ENCODE measurements at regions not wholly inside any gene's neighbourhood (a gene's known extent, or its start where the extent isn't known, plus 50 kb on each side); places are given as distances from the start of the nearest gene placed in this dataset.

DNA sequence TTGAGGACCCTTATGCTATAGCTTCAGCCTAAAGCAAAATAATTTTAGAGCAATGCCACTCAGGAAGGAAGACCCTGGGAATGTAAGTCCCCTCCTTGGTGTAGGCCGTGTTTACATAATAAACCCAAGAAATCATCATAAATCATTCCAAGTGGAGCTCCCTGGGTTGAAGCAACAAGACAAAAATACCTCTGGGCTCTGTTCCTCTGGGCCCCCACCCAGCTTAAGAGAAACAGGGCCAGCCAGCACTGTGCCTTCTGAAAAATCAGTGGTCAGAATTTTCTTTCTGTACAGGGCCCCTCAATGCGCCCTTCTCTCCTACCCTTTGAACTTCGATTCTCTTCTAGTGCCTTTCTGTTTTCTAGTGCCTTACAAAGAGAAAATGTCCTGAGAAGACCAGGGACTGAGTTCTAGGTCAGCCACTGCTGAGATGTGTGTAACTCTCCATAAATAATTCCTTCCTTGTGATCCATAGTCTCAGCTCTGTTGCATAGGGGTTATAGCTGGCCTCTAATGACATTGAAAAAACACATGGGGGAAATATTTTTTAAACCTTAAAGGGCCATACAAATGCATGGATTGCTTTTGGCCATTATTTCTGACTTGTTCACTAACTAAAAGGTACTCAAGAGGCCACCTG, 101.0 kb downstream of the ADRB2 start:
- CTCF ChIA-PET, result interaction anchor here (0.6 kb wide), 1 partner anchor 38 kb away, joined by 5 read pairs; no protein-coding TSS in a partner anchor
- DNase-seq (ENCODE audit: low spot score), result no peak
- POLR2A ChIA-PET (ENCODE audit: low non-redundant PET), result no interaction called here
- no TSS peak for BruUV-seq (replicated peaks)
- intact Hi-C loops (cut with micrococcal nuclease; ENCODE audit: unreplicated experiment), result no loop called here
- Histone ChIP-seq H3K27me3 (replicated peaks; ENCODE audit: insufficient read depth, low read depth, low read length, poor library complexity) (peaks cover 14% of the 10 kb centered on the region), H3K27ac (ENCODE audit: low read depth, low read length, poor library complexity, severe bottlenecking) (no peak overlapping the region), H3K4me1 (ENCODE audit: insufficient read depth, low read length, poor library complexity, severe bottlenecking) (no peaks in the 10 kb centered on the region), H3K9me3 (ENCODE audit: low read depth, low read length, poor library complexity, severe bottlenecking) (no peaks in the 10 kb centered on the region), H3K4me3 (ENCODE audit: low read depth, low read length, poor library complexity, severe bottlenecking) (no peak overlapping the region), H3K36me3 (ENCODE audit: insufficient read depth, low read length, poor library complexity, severe bottlenecking) (no peaks in the 10 kb centered on the region)
- TF ChIP-seq EZH2 (IDR thresholded peaks at IDR 0.05; ENCODE audit: borderline replicate concordance, low read depth, low read length, poor library complexity, severe bottlenecking), result no peak
- TF ChIP-seq, protein P1, sequence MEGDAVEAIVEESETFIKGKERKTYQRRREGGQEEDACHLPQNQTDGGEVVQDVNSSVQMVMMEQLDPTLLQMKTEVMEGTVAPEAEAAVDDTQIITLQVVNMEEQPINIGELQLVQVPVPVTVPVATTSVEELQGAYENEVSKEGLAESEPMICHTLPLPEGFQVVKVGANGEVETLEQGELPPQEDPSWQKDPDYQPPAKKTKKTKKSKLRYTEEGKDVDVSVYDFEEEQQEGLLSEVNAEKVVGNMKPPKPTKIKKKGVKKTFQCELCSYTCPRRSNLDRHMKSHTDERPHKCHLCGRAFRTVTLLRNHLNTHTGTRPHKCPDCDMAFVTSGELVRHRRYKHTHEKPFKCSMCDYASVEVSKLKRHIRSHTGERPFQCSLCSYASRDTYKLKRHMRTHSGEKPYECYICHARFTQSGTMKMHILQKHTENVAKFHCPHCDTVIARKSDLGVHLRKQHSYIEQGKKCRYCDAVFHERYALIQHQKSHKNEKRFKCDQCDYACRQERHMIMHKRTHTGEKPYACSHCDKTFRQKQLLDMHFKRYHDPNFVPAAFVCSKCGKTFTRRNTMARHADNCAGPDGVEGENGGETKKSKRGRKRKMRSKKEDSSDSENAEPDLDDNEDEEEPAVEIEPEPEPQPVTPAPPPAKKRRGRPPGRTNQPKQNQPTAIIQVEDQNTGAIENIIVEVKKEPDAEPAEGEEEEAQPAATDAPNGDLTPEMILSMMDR (conservative IDR thresholded peaks at IDR 0.05; ENCODE audit: low read depth, low read length), result no peak

DNA sequence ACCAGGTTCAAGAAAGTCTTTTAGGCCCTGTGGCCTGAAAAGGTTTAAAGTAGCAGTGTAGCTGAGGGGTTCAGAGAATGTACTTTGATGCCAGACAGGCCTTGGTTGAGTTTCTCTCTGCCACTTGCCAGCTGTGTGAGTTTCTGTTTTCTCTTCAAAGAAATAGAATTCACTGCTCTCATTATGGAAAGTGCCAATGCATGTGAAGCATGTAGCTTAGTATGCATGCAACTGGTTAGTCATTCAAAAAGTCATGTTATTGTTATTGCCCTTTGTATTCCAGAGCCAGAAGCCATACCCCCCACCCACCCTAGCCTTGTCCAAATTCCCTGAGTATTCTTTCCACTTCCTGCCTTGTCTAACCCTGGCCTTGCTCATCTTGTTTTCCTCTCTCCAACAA, 101.7 kb downstream of the ADRB2 start:
- Histone ChIP-seq H3K9me3 (ENCODE audit: low read depth, low read length, poor library complexity, severe bottlenecking) (no peaks in the 10 kb centered on the region), H3K4me1 (ENCODE audit: insufficient read depth, low read length, poor library complexity, severe bottlenecking) (no peaks in the 10 kb centered on the region), H3K36me3 (ENCODE audit: insufficient read depth, low read length, poor library complexity, severe bottlenecking) (no peaks in the 10 kb centered on the region), H3K27me3 (replicated peaks; ENCODE audit: insufficient read depth, low read depth, low read length, poor library complexity) (peaks cover 7% of the 10 kb centered on the region), H3K4me3 (ENCODE audit: low read depth, low read length, poor library complexity, severe bottlenecking) (no peak overlapping the region), H3K27ac (ENCODE audit: low read depth, low read length, poor library complexity, severe bottlenecking) (no peak overlapping the region)
- intact Hi-C loops (cut with micrococcal nuclease; ENCODE audit: unreplicated experiment), result no loop called here
- no peak for TF ChIP-seq EZH2 (IDR thresholded peaks at IDR 0.05; ENCODE audit: borderline replicate concordance, low read depth, low read length, poor library complexity, severe bottlenecking)
- TF ChIP-seq, protein P1 (conservative IDR thresholded peaks at IDR 0.05; ENCODE audit: low read depth, low read length), result no peak
- POLR2A ChIA-PET (ENCODE audit: low non-redundant PET), result no interaction called here
- no peak for DNase-seq (ENCODE audit: low spot score)
- CTCF ChIA-PET, result no interaction called here
- no TSS peak for BruUV-seq (replicated peaks)

DNA sequence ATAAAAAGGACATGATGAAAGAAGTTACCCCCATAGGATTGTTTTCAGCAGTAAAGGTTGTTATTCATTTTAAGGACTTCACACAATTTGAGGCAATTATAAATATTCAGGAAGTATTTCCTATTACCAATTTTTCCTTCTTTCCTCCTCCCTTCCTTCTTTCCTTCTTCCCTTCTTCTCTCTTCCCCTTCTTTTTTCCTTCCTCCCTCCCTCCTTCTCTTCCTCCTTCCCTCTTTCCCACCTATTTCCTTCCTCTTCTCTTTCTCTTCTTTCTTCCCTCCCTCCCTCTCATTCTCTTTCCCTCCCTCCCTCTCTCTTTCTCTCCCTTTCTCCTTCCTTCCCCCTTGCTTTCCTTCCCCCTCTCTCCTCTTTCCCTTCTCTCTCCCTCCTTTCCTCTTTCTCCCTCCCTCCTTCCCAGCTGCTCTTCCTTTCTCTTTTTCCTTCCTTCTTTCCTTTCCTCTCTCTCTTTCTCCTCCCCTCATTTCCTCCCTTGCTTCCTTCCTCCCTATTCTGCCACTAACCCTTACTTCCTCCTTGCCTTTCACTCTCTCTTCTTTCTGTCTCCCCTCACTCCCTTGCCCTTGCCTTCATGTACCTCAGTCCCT, 105.1 kb downstream of the ADRB2 start:
- no TSS peak for BruUV-seq (replicated peaks)
- CTCF ChIA-PET, result no interaction called here

More for the DNA sequence above, 105.1 kb downstream of the ADRB2 start:
- H3K4me3 ChIP-seq (ENCODE audit: low read depth, low read length, poor library complexity, severe bottlenecking), result no peak overlapping the region
- no peak for DNase-seq (ENCODE audit: low spot score)
- no peaks in the 10 kb centered on the region for H3K4me1 ChIP-seq (ENCODE audit: insufficient read depth, low read length, poor library complexity, severe bottlenecking)
- peaks cover 7% of the 10 kb centered on the region for H3K27me3 ChIP-seq (replicated peaks; ENCODE audit: insufficient read depth, low read depth, low read length, poor library complexity)
- intact Hi-C loops (cut with micrococcal nuclease; ENCODE audit: unreplicated experiment), result no loop called here
- POLR2A ChIA-PET (ENCODE audit: low non-redundant PET), result no interaction called here
- TF ChIP-seq, protein P1 (conservative IDR thresholded peaks at IDR 0.05; ENCODE audit: low read depth, low read length), result no peak
- TF ChIP-seq EZH2 (IDR thresholded peaks at IDR 0.05; ENCODE audit: borderline replicate concordance, low read depth, low read length, poor library complexity, severe bottlenecking), result no peak
- H3K27ac ChIP-seq (ENCODE audit: low read depth, low read length, poor library complexity, severe bottlenecking), result no peak overlapping the region
- no peaks in the 10 kb centered on the region for H3K36me3 ChIP-seq (ENCODE audit: insufficient read depth, low read length, poor library complexity, severe bottlenecking)
- H3K9me3 ChIP-seq (ENCODE audit: low read depth, low read length, poor library complexity, severe bottlenecking), result no peaks in the 10 kb centered on the region

Measured in A673 (cell line).